Cardiac fibroblast (primary cell): ENCODE measurements at regions not wholly inside any gene's neighbourhood (a gene's known extent, or its start where the extent isn't known, plus 50 kb on each side); places are given as distances from the start of the nearest gene placed in this dataset.

Experiments used
- DNase-seq, 2 donors: peaks; one replicate each; pipeline versions ENCODE4 v3.0.0 to v3.0.0-alpha.2; 2010; ENCODE audit warnings: low read depth in 2 of 2
- H3K4me3 ChIP-seq, 2 donors: replicated peaks in 1 of 2; 1 replicate in 1 of 2; 2 replicates in 1 of 2; pipeline ENCODE4 v1.5.1; 2011; ENCODE audit warnings: low read depth in 2 of 2, low read length in 2 of 2, mild to moderate bottlenecking in 2 of 2, moderate library complexity in 1 of 2
- TF ChIP-seq, protein P1 (sequence below): IDR thresholded peaks from one replicate; pipeline ENCODE4 v1.5.1; 2011; ENCODE audit warnings: low read depth, mild to moderate bottlenecking, low read length, inconsistent platforms

- TF ChIP-seq, protein P1, sequence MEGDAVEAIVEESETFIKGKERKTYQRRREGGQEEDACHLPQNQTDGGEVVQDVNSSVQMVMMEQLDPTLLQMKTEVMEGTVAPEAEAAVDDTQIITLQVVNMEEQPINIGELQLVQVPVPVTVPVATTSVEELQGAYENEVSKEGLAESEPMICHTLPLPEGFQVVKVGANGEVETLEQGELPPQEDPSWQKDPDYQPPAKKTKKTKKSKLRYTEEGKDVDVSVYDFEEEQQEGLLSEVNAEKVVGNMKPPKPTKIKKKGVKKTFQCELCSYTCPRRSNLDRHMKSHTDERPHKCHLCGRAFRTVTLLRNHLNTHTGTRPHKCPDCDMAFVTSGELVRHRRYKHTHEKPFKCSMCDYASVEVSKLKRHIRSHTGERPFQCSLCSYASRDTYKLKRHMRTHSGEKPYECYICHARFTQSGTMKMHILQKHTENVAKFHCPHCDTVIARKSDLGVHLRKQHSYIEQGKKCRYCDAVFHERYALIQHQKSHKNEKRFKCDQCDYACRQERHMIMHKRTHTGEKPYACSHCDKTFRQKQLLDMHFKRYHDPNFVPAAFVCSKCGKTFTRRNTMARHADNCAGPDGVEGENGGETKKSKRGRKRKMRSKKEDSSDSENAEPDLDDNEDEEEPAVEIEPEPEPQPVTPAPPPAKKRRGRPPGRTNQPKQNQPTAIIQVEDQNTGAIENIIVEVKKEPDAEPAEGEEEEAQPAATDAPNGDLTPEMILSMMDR = no peak
- H3K4me3 ChIP-seq = no peak overlapping the region
- no peak for DNase-seq
Observed at GRCh38 chr15:61449186-61449702, 220.1 kb upstream of the RORA start.

DNA sequence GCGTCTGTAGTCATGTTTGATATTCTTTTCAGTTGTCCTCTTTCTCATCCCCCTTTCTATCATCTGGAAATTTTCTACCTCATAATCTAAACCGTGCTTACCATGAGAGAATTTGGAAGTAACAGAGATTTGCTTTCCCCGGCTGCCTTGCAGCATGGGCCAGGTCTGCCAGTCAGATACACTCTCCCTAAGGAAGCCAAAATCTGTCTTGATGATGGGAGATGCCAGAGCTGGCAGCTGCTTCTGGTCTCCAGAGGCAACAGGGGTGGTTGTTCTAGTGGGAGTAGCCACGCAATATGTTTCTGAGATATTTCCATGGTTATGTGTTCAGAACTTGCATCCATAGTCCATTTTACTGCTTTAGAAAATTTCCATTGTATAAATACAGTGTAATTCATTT is 218.9 kb upstream of the RORA start:
- no peak overlapping the region for H3K4me3 ChIP-seq
- DNase-seq = no peak
- TF ChIP-seq, protein P1 = no peak

DNA sequence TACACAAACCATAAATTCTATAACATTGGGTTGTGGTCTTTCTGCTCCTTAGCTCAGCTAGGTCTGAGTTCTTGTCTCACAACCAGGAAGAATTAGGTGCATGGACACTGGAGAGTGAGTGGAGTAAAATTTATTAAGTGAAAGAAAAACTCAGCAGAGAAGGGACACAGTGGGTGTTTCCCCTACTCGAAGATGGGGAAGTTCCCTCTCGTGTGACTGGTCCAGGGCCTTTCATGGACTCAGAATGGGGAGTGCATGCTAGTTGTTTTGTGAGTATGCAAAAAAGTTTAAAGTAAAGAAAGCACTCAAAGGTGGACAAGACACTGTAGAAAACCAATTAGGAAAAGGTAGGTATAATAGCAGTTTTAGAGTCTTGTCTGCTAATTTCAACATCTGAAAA is 215.5 kb upstream of the RORA start:
- H3K4me3 ChIP-seq = no peak overlapping the region
- TF ChIP-seq, protein P1 = no peak
- no peak for DNase-seq

DNA sequence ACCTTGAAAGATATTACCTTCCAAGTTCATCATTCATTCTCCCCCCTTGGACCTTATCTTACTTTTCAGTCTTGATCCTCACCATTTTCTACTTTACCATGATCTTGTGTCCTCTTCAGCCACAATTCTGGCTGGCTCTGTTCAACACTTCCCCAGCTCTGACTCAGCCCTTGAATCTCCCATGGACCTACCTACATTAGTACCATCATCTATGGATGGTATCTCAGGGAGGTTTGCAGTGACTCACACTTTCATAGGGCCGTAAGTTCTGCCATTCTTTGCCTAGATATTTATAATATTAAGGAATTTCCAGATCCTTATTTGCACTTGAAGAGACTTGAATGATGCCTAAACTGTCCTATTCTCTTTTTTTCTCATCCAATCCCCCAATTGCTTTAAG is 213.7 kb upstream of the RORA start:
- no peak overlapping the region for H3K4me3 ChIP-seq
- no peak for DNase-seq
- TF ChIP-seq, protein P1 = no peak

GRCh38 chr15:61441891-61442290 is 212.8 kb upstream of the RORA start:
- no peak overlapping the region for H3K4me3 ChIP-seq
- DNase-seq = no peak
- TF ChIP-seq, protein P1 = no peak

DNA sequence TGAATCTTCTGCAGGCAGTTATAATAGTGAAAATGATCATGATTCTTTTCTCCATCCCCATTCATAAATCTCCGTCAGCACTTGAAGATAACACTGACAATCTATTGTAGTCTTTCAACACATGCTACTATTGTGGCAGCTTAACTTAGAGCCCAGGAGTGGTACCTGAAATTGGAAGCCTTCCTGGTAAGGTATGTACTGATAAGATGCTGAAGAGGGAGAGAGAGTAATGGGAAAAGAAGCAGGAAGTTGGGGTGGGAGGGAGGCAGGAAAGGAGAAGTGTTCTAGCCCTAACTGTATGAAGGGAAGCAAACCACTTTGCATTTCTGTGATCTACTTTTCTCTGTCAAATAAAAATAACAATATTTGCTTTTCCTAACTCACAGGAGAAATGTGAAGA is 197.4 kb upstream of the RORA start:
- DNase-seq = no peak
- TF ChIP-seq, protein P1 = no peak
- no peak overlapping the region for H3K4me3 ChIP-seq

DNA sequence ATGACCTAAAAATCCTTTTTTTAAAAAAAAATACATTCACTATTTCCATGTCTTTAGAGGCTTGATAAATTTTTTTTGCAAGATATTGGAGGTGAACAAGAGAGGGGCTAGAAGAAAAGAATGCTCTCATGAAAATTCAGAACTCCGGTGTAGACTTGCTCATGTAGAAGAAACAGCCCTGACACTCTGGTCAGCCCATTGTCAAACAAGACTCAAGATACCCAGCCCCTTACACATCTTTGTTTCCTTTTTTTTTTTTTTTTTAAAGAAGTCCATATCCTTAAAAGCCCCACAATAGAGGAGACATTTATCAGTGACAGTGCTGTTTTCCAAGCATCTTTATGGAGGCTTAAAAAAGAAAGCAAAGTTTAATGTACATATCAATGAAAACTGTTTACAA is 196.8 kb upstream of the RORA start:
- TF ChIP-seq, protein P1 = no peak
- DNase-seq = no peak
- no peak overlapping the region for H3K4me3 ChIP-seq
